ENCODE measurements at regions not wholly inside any gene's neighbourhood (a gene's known extent, or its start where the extent isn't known, plus 50 kb on each side); places are given as distances from the start of the nearest gene placed in this dataset.

GRCh38 chr6:138569554-138569953 lies 70.3 kb upstream of the NHSL1 start:
- TF ChIP-seq HDAC6 (IDR thresholded peaks at IDR 0.05; ENCODE audit: unreplicated experiment) (no peak), MTA3 (IDR thresholded peaks at IDR 0.05; ENCODE audit: borderline replicate concordance, low read length) (no peak)

All from GM12878 (cell line).